ENCODE measurements at regions not wholly inside any gene's neighbourhood (a gene's known extent, or its start where the extent isn't known, plus 50 kb on each side); places are given as distances from the start of the nearest gene placed in this dataset.

DNA sequence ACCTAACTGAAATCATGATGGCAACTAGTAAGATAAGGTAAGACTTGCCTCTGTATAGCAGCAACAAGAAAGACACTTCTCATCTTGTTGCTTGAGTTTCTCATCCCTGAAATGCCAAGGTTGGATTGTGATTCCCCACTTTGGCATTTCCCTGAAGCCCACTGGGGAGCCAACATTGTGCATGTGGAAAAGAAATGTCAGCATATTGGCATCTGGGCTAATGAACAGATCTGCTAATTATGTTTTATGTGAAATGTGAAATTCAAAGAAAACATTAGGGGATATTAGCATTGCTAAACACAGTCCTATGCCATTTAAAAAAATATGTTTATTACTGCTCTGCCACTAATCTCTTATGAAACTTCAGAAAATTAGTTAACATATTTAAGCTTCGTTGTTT lies 126.3 kb upstream of the PCSK2 start:
- no peak for DNase-seq (ENCODE audit: low spot score)
- in situ Hi-C loops (cut with MboI; ENCODE audit: low pct_unique_long_range_greater_than_20kb, low sequenced_read_pairs, unreplicated experiment): no loop called here
- no peak for TF ChIP-seq CTCF (IDR thresholded peaks at IDR 0.05; ENCODE audit: extremely low read depth, insufficient read depth, missing control alignments)

DNA sequence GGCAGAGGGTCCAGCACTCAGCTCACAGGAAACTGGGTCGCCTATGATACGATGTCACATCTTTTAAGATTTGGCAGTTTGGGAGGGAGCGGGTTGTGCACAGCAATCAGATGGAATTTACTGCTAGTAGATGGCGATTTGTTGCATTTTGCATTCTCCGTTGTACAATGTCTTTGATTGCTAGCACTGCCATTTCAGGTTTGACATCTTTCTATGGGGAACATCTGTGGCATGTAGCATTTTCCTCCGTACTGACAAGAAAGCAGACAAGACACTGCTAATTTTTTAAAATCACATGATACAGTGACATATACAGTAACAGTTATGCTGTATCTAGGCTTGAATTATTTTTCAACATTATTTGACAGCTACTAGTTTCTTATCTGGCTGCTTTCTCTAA lies 119.7 kb upstream of the PCSK2 start:
- in situ Hi-C loops (cut with MboI; ENCODE audit: low pct_unique_long_range_greater_than_20kb, low sequenced_read_pairs, unreplicated experiment): no loop called here
- DNase-seq (ENCODE audit: low spot score): no peak
- TF ChIP-seq CTCF (IDR thresholded peaks at IDR 0.05; ENCODE audit: extremely low read depth, insufficient read depth, missing control alignments): no peak

- no peak for DNase-seq (ENCODE audit: low spot score)
- no peak for TF ChIP-seq CTCF (IDR thresholded peaks at IDR 0.05; ENCODE audit: extremely low read depth, insufficient read depth, missing control alignments)
- in situ Hi-C loops (cut with MboI; ENCODE audit: low pct_unique_long_range_greater_than_20kb, low sequenced_read_pairs, unreplicated experiment): no loop called here
Observed at GRCh38 chr20:17108896-17109295, 117.9 kb upstream of the PCSK2 start.

- DNase-seq (ENCODE audit: low spot score): no peak
- TF ChIP-seq CTCF (IDR thresholded peaks at IDR 0.05; ENCODE audit: extremely low read depth, insufficient read depth, missing control alignments): no peak
- in situ Hi-C loops (cut with MboI; ENCODE audit: low pct_unique_long_range_greater_than_20kb, low sequenced_read_pairs, unreplicated experiment): no loop called here
Observed at GRCh38 chr20:17109307-17109706, 117.5 kb upstream of the PCSK2 start.

GRCh38 chr20:17128206-17128605 lies 98.6 kb upstream of the PCSK2 start:
- in situ Hi-C loops (cut with MboI; ENCODE audit: low pct_unique_long_range_greater_than_20kb, low sequenced_read_pairs, unreplicated experiment): no loop called here
- no peak for TF ChIP-seq CTCF (IDR thresholded peaks at IDR 0.05; ENCODE audit: extremely low read depth, insufficient read depth, missing control alignments)
- no peak for DNase-seq (ENCODE audit: low spot score)

GRCh38 chr20:17129089-17129488 lies 97.8 kb upstream of the PCSK2 start:
- no peak for TF ChIP-seq CTCF (IDR thresholded peaks at IDR 0.05; ENCODE audit: extremely low read depth, insufficient read depth, missing control alignments)
- DNase-seq (ENCODE audit: low spot score): no peak
- in situ Hi-C loops (cut with MboI; ENCODE audit: low pct_unique_long_range_greater_than_20kb, low sequenced_read_pairs, unreplicated experiment): no loop called here

DNA sequence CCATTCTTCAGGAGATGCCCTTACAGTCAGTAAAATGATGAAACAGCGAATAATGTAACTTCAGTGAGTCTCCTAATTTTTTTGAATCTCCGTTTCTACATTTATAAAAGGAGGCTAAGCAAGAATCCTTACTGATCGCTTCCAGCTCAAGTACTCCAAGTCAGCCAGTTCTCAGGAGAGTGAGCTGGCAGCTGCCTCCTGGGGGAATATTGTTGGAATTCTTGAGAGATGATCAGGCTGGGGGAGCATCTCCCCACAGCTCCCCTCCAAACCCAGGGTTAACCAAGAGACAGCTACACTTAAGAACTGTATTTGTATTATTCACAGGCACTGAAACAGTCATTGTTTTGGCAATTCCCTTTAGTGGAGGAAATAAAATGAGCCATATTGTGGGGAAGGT lies 89.1 kb upstream of the PCSK2 start:
- no peak for TF ChIP-seq CTCF (IDR thresholded peaks at IDR 0.05; ENCODE audit: extremely low read depth, insufficient read depth, missing control alignments)
- DNase-seq (ENCODE audit: low spot score): no peak
- in situ Hi-C loops (cut with MboI; ENCODE audit: low pct_unique_long_range_greater_than_20kb, low sequenced_read_pairs, unreplicated experiment): no loop called here

Data from GM13977 (cell line).